Hematopoietic multipotent progenitor cell treated with erythropoietin and hydrocortisone succinate and interleukin-3 and kit ligand, for 8 days (in vitro differentiated cells): ENCODE measurements at regions not wholly inside any gene's neighbourhood (a gene's known extent, or its start where the extent isn't known, plus 50 kb on each side); places are given as distances from the start of the nearest gene placed in this dataset.

Source experiments
- DNase-seq: peaks from one replicate; pipeline ENCODE4 v3.0.0-alpha.2; 2015

- no peak for DNase-seq
Measured at GRCh38 chr17:71315568-71315967, 805.3 kb upstream of the SOX9 start.

DNA sequence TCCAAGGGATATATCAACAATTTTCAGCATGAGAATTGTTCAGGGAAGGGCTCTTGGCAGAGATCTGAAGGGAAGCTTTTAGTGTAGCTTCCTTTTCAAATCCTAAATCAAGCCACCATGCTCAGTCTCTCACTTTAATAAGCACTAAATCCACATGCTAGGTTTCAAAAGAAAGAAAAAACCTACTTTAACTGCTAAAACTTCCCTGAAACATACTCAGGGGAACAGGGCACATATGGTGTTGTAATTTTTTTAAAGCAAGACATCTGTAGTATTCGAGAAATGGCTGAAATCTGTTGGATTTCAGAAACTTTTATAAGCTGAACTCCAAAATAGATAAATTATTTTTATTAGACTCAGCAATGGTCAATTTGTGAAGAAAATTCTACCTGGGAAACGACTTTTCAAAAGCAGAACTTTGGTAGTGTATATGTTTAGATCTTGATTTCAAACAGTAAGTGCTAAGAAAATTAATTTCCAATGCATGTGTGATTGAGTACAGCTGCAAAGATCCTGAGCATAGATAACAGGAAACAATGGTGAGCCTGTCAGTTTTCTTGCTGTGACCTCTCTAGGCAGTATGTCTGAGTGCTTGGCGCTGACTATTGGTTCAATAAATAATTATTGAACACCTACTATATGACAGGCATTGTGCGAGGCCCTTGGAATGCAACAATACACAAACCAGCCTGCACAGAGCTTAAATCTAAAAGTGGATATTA lies 804.5 kb upstream of the SOX9 start:
- no peak for DNase-seq

GRCh38 chr17:71320009-71320796 lies 800.6 kb upstream of the SOX9 start:
- no peak for DNase-seq

- no peak for DNase-seq
Measured at GRCh38 chr17:71325117-71325516, 795.7 kb upstream of the SOX9 start.

DNA sequence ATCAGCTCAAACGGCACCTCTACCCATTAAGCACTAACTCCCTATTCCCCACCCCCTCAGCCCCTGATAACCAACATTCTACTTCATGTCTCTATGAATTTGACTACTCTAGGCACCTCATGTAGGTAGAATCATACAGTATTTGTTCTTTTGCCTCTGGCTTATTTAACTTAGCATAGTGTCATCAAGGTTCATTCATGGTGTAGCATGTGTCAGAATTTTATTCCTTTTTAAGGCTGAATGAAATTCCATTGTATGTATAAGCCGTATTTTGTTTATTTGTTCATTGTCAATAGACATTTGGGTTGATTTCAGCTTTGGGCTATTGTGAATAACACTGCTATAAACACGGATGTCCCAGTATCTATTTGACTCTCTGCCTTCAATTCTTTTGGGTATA lies 794.9 kb upstream of the SOX9 start:
- DNase-seq, result no peak

GRCh38 chr17:71327376-71328059 lies 793.3 kb upstream of the SOX9 start:
- DNase-seq, result no peak

GRCh38 chr17:71329310-71330098 lies 791.3 kb upstream of the SOX9 start:
- DNase-seq, result no peak

GRCh38 chr17:71330099-71330375 lies 790.8 kb upstream of the SOX9 start:
- no peak for DNase-seq

- no peak for DNase-seq
Measured at GRCh38 chr17:71331754-71332325, 789.0 kb upstream of the SOX9 start.

- no peak for DNase-seq
Measured at GRCh38 chr17:71334048-71334751, 786.6 kb upstream of the SOX9 start.

DNA sequence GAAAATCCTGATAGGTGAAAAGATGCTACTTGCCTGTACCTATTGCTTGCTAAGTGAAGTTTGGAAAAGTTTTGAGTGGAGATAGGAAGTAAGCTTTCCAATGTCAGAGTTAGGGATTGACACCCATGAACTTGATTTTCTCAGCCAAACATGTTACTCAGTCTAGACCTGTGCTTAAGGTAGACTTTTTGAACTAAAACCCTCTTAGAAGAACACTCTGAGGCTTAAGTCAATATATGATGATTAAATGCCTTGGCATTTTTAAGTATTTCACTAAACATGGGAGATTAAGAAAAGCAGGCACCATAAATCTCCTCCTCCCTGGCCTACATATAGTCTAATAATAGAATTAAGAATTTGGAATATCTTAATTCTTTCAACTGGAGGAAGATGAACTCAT lies 785.6 kb upstream of the SOX9 start:
- DNase-seq, result no peak

DNA sequence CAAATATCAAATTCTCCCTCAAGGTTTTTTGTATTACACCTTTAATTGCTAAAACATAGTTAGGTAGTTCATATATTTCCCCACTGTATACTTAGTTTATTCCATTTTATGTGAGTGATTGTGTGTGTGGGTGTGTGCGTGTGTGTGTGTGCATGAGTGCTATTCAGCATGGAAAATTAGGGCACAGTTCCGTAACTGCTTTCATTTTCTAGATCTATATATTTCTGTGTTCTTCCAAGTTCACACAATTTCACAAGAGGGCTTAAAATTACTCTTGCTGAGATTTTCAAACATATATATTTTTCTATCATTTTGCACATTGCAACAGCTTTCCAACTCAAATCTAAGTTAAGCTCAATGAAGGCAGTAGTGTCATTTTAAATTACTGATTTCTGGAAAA lies 782.9 kb upstream of the SOX9 start:
- no peak for DNase-seq

DNA sequence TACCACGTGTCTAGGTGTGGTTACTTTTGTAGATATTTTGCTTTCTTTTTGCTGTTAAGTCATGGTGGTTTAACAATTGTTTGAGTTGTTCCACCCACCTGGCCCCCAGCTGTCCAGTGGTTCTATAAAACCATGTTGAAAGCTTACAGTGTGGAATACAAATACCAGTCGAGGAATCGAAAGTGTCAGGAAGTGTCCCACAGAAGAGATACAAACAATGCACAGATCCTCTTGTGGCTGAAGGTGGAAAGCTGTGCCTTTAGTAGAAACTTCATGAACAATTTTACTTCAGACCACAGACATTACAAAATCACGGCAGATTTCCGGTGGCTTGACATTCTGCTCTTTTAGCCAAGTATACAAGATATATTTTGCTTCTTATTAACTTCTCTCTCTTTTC lies 782.4 kb upstream of the SOX9 start:
- no peak for DNase-seq

DNA sequence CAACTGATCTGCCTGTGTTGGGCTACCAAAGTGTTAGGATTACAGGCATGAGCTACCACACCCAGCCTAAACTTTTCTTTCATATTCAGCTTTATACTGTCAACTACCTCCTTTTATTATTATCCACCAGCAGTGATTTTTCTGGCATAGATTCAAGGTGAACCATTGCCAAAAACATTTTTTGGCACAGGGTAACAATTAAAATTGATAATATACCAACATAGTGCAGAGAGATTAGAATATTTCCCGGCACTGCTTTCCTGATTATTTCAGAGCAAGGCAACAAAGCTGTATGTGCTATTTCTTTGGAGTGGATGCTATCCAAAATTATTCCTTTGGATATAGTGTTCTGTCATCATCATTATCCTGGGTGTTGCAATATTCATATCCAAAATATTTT lies 781.6 kb upstream of the SOX9 start:
- no peak for DNase-seq

DNA sequence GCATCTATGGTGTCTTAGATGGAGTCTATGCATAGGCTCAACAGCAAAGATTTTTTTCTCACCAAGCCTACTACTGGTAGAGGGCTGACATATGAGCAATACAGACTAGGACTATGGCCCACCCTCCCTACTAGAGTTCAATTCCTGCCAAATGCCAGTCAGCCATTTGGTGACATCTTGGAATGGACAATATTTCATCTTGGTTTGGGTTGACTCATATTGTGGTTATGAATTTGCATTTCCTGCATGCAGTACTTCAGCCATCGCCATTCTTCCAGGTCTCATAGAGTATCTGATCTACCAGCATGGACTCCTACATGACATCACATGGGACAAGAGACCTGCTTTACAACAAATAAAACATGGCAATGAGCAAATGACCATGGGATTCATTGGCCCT lies 778.1 kb upstream of the SOX9 start:
- no peak for DNase-seq

- no peak for DNase-seq
Measured at GRCh38 chr17:71349908-71350600, 770.8 kb upstream of the SOX9 start.

DNA sequence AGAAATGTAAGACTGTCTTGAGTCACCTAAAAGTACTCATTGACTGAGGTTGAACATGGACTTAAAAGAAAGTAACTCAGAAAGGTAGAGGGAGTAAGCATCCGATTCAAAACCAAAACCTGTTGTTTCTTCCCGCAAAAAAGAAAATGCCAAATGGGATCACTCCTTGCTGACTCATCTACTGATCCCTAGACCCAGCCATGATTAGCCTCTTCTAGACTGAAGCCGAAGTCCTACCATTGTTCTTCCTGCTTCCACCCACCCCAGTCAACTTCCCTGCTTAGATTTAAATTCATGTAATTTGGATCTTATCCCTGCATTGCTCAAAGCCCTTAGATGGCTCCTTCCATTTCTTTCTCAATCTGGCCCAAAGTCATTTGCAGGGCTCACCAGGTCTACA lies 760.5 kb upstream of the SOX9 start:
- DNase-seq, result no peak

DNA sequence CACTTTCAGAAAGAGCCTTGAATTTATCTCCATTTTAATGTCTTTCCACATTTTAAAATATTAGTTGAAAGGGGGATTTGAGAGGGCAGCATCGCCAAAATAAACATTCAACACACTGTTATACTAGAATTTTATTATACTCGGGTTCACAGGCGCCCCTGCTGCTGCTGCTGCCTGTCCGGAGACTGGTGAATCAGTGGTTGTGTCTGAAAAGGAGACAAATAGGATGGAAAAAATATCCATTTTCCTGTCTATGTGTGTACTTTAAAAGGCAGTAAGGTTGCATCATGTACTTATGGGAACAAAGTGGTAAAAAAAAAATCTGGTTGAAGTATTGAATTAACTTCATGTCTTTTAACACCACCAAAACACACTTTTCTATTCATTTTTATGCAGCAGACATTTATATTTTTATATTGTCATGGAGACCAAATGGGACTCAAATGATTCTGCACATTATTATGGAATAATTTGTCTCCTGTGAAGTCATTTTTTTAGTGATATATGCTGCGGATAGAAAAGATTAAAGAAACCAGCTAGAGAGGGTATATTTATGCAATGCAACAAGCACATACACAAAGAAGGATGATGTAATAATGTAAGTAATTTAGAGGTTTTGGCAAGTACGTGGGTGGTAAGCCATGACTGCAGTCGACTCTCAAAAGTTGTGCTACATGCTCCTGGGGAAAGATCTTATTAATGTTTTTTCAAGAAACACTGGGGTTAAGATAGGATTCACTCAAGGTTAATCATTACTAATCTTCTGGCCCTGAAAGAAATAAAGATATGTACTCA lies 759.0 kb upstream of the SOX9 start:
- no peak for DNase-seq

DNA sequence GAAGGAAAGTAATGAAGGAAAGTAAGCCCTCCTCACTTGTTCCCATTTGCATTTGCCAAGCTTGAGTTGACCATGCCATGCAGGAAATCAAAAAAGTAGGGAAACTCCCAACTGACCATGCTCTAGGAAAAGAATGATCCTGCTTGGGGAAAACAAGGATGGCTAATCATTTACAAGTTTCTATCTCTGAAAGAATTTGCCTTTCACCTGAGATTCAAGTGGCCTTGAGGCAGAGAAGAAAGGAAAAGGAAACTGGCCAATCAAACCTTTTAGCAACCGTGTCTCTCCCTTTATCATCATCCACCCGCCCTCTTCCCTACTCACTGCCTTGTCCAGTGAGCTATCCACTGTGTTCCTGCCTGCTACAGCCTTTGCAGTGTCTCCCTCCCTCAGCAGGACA lies 757.2 kb upstream of the SOX9 start:
- DNase-seq, result no peak

DNA sequence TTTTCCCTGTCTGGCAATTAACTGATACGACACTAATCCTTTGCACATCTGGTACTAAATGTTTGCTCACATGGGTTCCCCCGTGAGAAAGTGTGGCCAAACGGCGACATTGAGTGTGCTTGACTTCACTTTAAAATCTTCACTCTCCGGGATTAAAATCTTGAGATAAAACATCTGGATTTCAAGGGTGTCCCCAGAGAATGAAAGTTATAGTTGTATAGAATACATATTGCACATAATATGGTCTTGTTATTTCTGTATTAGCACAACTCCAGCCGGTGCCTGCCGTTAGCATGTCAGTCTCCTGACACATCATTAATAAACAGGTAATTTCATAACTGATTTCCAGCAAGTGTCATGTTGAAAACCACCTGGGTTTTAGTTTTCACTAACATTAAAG lies 749.0 kb upstream of the SOX9 start:
- DNase-seq, result no peak

DNA sequence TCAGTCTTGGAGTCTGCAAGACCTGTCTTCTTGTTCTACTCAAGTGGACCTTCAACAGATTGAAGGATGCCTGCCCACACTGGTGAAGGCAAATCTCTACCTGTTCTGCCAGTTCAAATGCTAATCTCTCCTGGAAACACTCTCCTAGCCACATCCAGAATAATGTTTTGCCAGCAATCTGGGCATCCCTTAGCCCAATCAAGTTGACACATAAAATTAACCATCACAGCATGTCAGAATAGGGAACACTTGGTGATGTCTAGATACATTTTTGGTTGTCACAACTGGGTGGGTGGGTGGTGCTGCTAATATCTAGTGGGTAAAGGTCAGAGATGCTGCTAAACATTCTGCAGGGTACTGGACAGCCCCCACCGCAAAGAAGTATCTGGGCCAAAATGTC lies 744.9 kb upstream of the SOX9 start:
- DNase-seq, result no peak
